ENCODE measurements at regions not wholly inside any gene's neighbourhood (a gene's known extent, or its start where the extent isn't known, plus 50 kb on each side); places are given as distances from the start of the nearest gene placed in this dataset.

GRCh38 chr20:48381353-48382120 lies 446.3 kb downstream of the PREX1 start (continued):
- no peak for TF ChIP-seq SRSF9 (IDR thresholded peaks at IDR 0.05; ENCODE audit: borderline replicate concordance, insufficient read depth, low read depth, low read length, poor library complexity, severe bottlenecking)
- no peak for TF ChIP-seq CBFB (CRISPR knock-in tag; IDR thresholded peaks at IDR 0.05)
- peak; percentile 65 for TF ChIP-seq ASH2L (IDR thresholded peaks at IDR 0.05; ENCODE audit: insufficient read length, low read depth, low read length)
- 0 out of 2 replicates have a peak, but pooled peaks have one; percentile 28 for TF ChIP-seq ZNF143 (CRISPR knock-in tag; IDR thresholded peaks at IDR 0.05)
- no peak for TF ChIP-seq ZBED4 (CRISPR knock-in tag; IDR thresholded peaks at IDR 0.05; ENCODE audit: borderline replicate concordance)
- no peak for TF ChIP-seq LBX2 (CRISPR knock-in tag; IDR thresholded peaks at IDR 0.05; ENCODE audit: borderline replicate concordance)
- no peak for TF ChIP-seq ZBTB40 (IDR thresholded peaks at IDR 0.05)
- 0 out of 2 replicates have a peak, but pooled peaks have one; percentile 22 for TF ChIP-seq ZBTB40 (CRISPR knock-in tag; IDR thresholded peaks at IDR 0.05)
- peak; percentile 42; the same call in 1 of the 2 replicates for TF ChIP-seq HINFP (CRISPR knock-in tag; IDR thresholded peaks at IDR 0.05; ENCODE audit: low read depth)
- no peak for TF ChIP-seq RFXANK (CRISPR knock-in tag; IDR thresholded peaks at IDR 0.05)
- TF ChIP-seq TERF1 (CRISPR knock-in tag; IDR thresholded peaks at IDR 0.05) = no peak
- TF ChIP-seq MIER3 (CRISPR knock-in tag; IDR thresholded peaks at IDR 0.05; ENCODE audit: borderline replicate concordance) = no peak
